ENCODE measurements at regions not wholly inside any gene's neighbourhood (a gene's known extent, or its start where the extent isn't known, plus 50 kb on each side); places are given as distances from the start of the nearest gene placed in this dataset.

GRCh38 chr13:40171566-40171965 is 494.9 kb downstream of the FOXO1 start:
- Histone ChIP-seq H3K27ac (ENCODE audit: extremely low read depth, low read depth, low read length) (no peak overlapping the region), H3K4me1 (ENCODE audit: control insufficient read depth, insufficient read depth, low read length) (no peaks in the 10 kb centered on the region), H3K9me3 (ENCODE audit: control insufficient read depth, insufficient read depth, low read depth, low read length) (no peaks in the 10 kb centered on the region), H3K4me3 (ENCODE audit: low read depth, low read length) (no peak overlapping the region), H3K36me3 (ENCODE audit: control insufficient read depth in 2 of 2, insufficient read depth in 1 of 2, low read length in 2 of 2) (no peaks in the 10 kb centered on the region)
- TF ChIP-seq ZNF654 (tag by site-specific recombination; IDR thresholded peaks at IDR 0.05; ENCODE audit: low read depth), result no peak
- ChIA-PET CTCF (no interaction called here), POLR2A (no interaction called here)

GRCh38 chr13:40172149-40172591 is 494.3 kb downstream of the FOXO1 start:
- Histone ChIP-seq H3K27ac (ENCODE audit: extremely low read depth, low read depth, low read length) (no peak overlapping the region), H3K4me3 (ENCODE audit: low read depth, low read length) (no peak overlapping the region), H3K36me3 (ENCODE audit: control insufficient read depth in 2 of 2, insufficient read depth in 1 of 2, low read length in 2 of 2) (no peaks in the 10 kb centered on the region), H3K4me1 (ENCODE audit: control insufficient read depth, insufficient read depth, low read length) (no peaks in the 10 kb centered on the region), H3K9me3 (ENCODE audit: control insufficient read depth, insufficient read depth, low read depth, low read length) (no peaks in the 10 kb centered on the region)
- ChIA-PET CTCF (no interaction called here), POLR2A (no interaction called here)
- TF ChIP-seq KLF1 (tag by site-specific recombination; IDR thresholded peaks at IDR 0.05) (no peak), ZNF391 (tag by site-specific recombination; IDR thresholded peaks at IDR 0.05; ENCODE audit: borderline replicate concordance, low read depth) (no peak), ZBTB20 (tag by site-specific recombination; IDR thresholded peaks at IDR 0.05) (no peak), ZBTB17 (tag by site-specific recombination; IDR thresholded peaks at IDR 0.05) (no peak), ZNF202 (tag by site-specific recombination; IDR thresholded peaks at IDR 0.05; ENCODE audit: borderline replicate concordance) (no peak), ZNF184 (tag by site-specific recombination; IDR thresholded peaks at IDR 0.05) (no peak), ZNF626 (tag by site-specific recombination; IDR thresholded peaks at IDR 0.05) (no peak), ZNF175 (tag by site-specific recombination; IDR thresholded peaks at IDR 0.05) (no peak), ZNF658 (tag by site-specific recombination; IDR thresholded peaks at IDR 0.05) (no peak), ZNF133 (tag by site-specific recombination; IDR thresholded peaks at IDR 0.05) (no peak)

GRCh38 chr13:40172878-40173277 is 493.6 kb downstream of the FOXO1 start:
- Histone ChIP-seq H3K4me1 (ENCODE audit: control insufficient read depth, insufficient read depth, low read length) (no peaks in the 10 kb centered on the region), H3K4me3 (ENCODE audit: low read depth, low read length) (no peak overlapping the region), H3K9me3 (ENCODE audit: control insufficient read depth, insufficient read depth, low read depth, low read length) (no peaks in the 10 kb centered on the region), H3K27ac (ENCODE audit: extremely low read depth, low read depth, low read length) (no peak overlapping the region), H3K36me3 (ENCODE audit: control insufficient read depth in 2 of 2, insufficient read depth in 1 of 2, low read length in 2 of 2) (no peaks in the 10 kb centered on the region)
- no peak for TF ChIP-seq ZFP41 (tag by site-specific recombination; IDR thresholded peaks at IDR 0.05; ENCODE audit: borderline replicate concordance)
- TF ChIP-seq ZNF664 (tag by site-specific recombination; IDR thresholded peaks at IDR 0.05), result no peak
- TF ChIP-seq ZSCAN18 (tag by site-specific recombination; IDR thresholded peaks at IDR 0.05), result no peak
- TF ChIP-seq ZNF580 (tag by site-specific recombination; IDR thresholded peaks at IDR 0.05), result no peak
- TF ChIP-seq ZNF112 (tag by site-specific recombination; IDR thresholded peaks at IDR 0.05), result no peak
- no peak for TF ChIP-seq ZBTB11 (tag by site-specific recombination; conservative IDR thresholded peaks at IDR 0.05; ENCODE audit: low read depth)
- TF ChIP-seq ELK4 (IDR thresholded peaks at IDR 0.05; ENCODE audit: borderline replicate concordance, low read depth, low read length), result no peak
- TF ChIP-seq SCRT2 (tag by site-specific recombination; IDR thresholded peaks at IDR 0.05), result no peak
- no peak for TF ChIP-seq ZNF416 (tag by site-specific recombination; IDR thresholded peaks at IDR 0.05)
- no peak for TF ChIP-seq MYNN (tag by site-specific recombination; IDR thresholded peaks at IDR 0.05; ENCODE audit: borderline replicate concordance)
- TF ChIP-seq ZBTB48 (tag by site-specific recombination; IDR thresholded peaks at IDR 0.05), result no peak
- ChIA-PET POLR2A (no interaction called here), CTCF (no interaction called here)
